Neural progenitor cell (in vitro differentiated cells): ENCODE measurements at regions not wholly inside any gene's neighbourhood (a gene's known extent, or its start where the extent isn't known, plus 50 kb on each side); places are given as distances from the start of the nearest gene placed in this dataset.

ENCODE experiments used
- DNase-seq: peaks from one replicate; pipeline ENCODE4 v3.0.0-alpha.2; 2016; ENCODE audit warnings: low spot score
- H2AFZ ChIP-seq: fragments of 200-600 bp; sonication (generic); replicated peaks from 2 replicates; pipeline ENCODE4 v1.6.1; 2016; ENCODE audit warnings: antibody characterized with exemption
- H3F3A ChIP-seq: fragments of 200-600 bp; sonication (generic); 2 replicates; pipeline ENCODE4 v1.6.1; 2016; ENCODE audit warnings: antibody characterized with exemption, low read depth
- H3K27ac ChIP-seq: fragments of 200-600 bp; sonication (generic); 2 replicates; pipeline ENCODE4 v1.5.1; 2016; ENCODE audit warnings: mild to moderate bottlenecking
- H3K27me3 ChIP-seq: fragments of 200-600 bp; sonication (generic); 2 replicates; pipeline ENCODE4 v1.6.1; 2016; ENCODE audit warnings: mild to moderate bottlenecking, moderate library complexity
- H3K36me3 ChIP-seq: fragments of 200-600 bp; sonication (generic); 2 replicates; pipeline ENCODE4 v1.5.1; 2016
- H3K4me1 ChIP-seq: fragments of 200-600 bp; sonication (generic); 2 replicates; pipeline ENCODE4 v1.6.1; 2016; ENCODE audit warnings: mixed run types
- H3K4me2 ChIP-seq: fragments of 200-600 bp; sonication (generic); 2 replicates; pipeline ENCODE4 v1.6.1; 2016
- H3K4me3 ChIP-seq: fragments of 200-600 bp; sonication (generic); 2 replicates; pipeline ENCODE4 v1.5.1; 2016
- H3K79me2 ChIP-seq: fragments of 200-600 bp; sonication (generic); 2 replicates; pipeline ENCODE4 v1.6.1; 2016; ENCODE audit warnings: low read depth
- H3K9ac ChIP-seq: fragments of 200-600 bp; sonication (generic); 2 replicates; pipeline ENCODE4 v1.6.1; 2016
- H3K9me3 ChIP-seq: fragments of 200-600 bp; sonication (generic); 2 replicates; pipeline ENCODE4 v1.5.1; 2016; ENCODE audit warnings: low read depth
- H4K20me1 ChIP-seq: fragments of 200-600 bp; sonication (generic); 2 replicates; pipeline ENCODE4 v1.6.1; 2016; ENCODE audit warnings: low read depth
- H3K27ac Mint-ChIP-seq: 3 replicates; pipeline ENCODE4 v1.8.0; 2021; ENCODE audit warnings: mixed read lengths
- H3K27me3 Mint-ChIP-seq: 2 replicates; pipeline ENCODE4 v1.8.0; 2022; ENCODE audit warnings: low read depth, mild to moderate bottlenecking, inconsistent platforms, moderate library complexity, mixed read lengths; ENCODE audit not compliant: insufficient read depth
- H3K36me3 Mint-ChIP-seq: 3 replicates; pipeline ENCODE4 v1.8.0; 2021; ENCODE audit warnings: mixed read lengths
- H3K4me1 Mint-ChIP-seq: 3 replicates; pipeline ENCODE4 v1.8.0; 2021; ENCODE audit warnings: mixed read lengths
- H3K4me3 Mint-ChIP-seq: 3 replicates; pipeline ENCODE4 v1.8.0; 2021; ENCODE audit warnings: mild to moderate bottlenecking, moderate library complexity, mixed read lengths
- H3K9me3 Mint-ChIP-seq: 3 replicates; pipeline ENCODE4 v1.8.0; 2020; ENCODE audit warnings: mixed read lengths
- CTCF ChIP-seq: fragments of 200-600 bp; sonication (generic); IDR thresholded peaks from 2 replicates; pipeline ENCODE4 v1.5.1; 2017; ENCODE audit warnings: antibody characterized with exemption, mild to moderate bottlenecking
- EZH2 ChIP-seq: fragments of 200-600 bp; sonication (generic); IDR thresholded peaks from 2 replicates; pipeline ENCODE4 v1.6.1; 2017; ENCODE audit warnings: antibody characterized with exemption, mild to moderate bottlenecking, moderate library complexity
- EZH2phosphoT487 ChIP-seq: fragments of 200-600 bp; sonication (generic); IDR thresholded peaks from 2 replicates; pipeline ENCODE4 v1.6.1; 2017; ENCODE audit warnings: antibody characterized with exemption

- DNase-seq: no peak
- H3K9ac ChIP-seq: no peak overlapping the region
- no peaks in the 10 kb centered on the region for H3K4me1 ChIP-seq
- no peaks in the 10 kb centered on the region for H3K27me3 ChIP-seq
- no peak overlapping the region for H3K4me2 ChIP-seq
- no peak overlapping the region for H3K27ac ChIP-seq
- H3K4me1 Mint-ChIP-seq: no peaks in the 10 kb centered on the region
- no peak overlapping the region for H2AFZ ChIP-seq
- H3F3A ChIP-seq: no peaks in the 10 kb centered on the region
- no peak overlapping the region for H3K27ac Mint-ChIP-seq
- H3K36me3 Mint-ChIP-seq: no peaks in the 10 kb centered on the region
- H3K9me3 ChIP-seq: no peaks in the 10 kb centered on the region
- H3K27me3 Mint-ChIP-seq: peaks cover 4% of the 10 kb centered on the region
- no peaks in the 10 kb centered on the region for H3K36me3 ChIP-seq
- TF ChIP-seq EZH2 (no peak), CTCF (no peak), EZH2phosphoT487 (no peak)
- no peak overlapping the region for H3K4me3 Mint-ChIP-seq
- no peak overlapping the region for H3K4me3 ChIP-seq
- H3K79me2 ChIP-seq: no peaks in the 10 kb centered on the region
- no peaks in the 10 kb centered on the region for H3K9me3 Mint-ChIP-seq
- H4K20me1 ChIP-seq: no peaks in the 10 kb centered on the region
Measured at GRCh38 chr5:103357636-103358035, 99.1 kb downstream of the MACIR start.

GRCh38 chr5:103356350-103357091, 98.0 kb downstream of the MACIR start:
- no peaks in the 10 kb centered on the region for H4K20me1 ChIP-seq
- DNase-seq: no peak
- no peak overlapping the region for H3K27ac ChIP-seq
- no peaks in the 10 kb centered on the region for H3K27me3 ChIP-seq
- peaks cover 4% of the 10 kb centered on the region for H3K27me3 Mint-ChIP-seq
- no peaks in the 10 kb centered on the region for H3K79me2 ChIP-seq
- H3F3A ChIP-seq: no peaks in the 10 kb centered on the region
- TF ChIP-seq EZH2: no peak
- TF ChIP-seq CTCF: no peak
- TF ChIP-seq EZH2phosphoT487: no peak
- H3K9me3 ChIP-seq: no peaks in the 10 kb centered on the region
- no peaks in the 10 kb centered on the region for H3K36me3 ChIP-seq
- H3K4me1 Mint-ChIP-seq: no peaks in the 10 kb centered on the region
- H3K4me1 ChIP-seq: no peaks in the 10 kb centered on the region
- no peak overlapping the region for H3K27ac Mint-ChIP-seq
- no peak overlapping the region for H2AFZ ChIP-seq
- no peak overlapping the region for H3K4me2 ChIP-seq
- no peaks in the 10 kb centered on the region for H3K9me3 Mint-ChIP-seq
- H3K36me3 Mint-ChIP-seq: no peaks in the 10 kb centered on the region
- H3K4me3 Mint-ChIP-seq: no peak overlapping the region
- H3K9ac ChIP-seq: no peak overlapping the region
- H3K4me3 ChIP-seq: no peak overlapping the region

GRCh38 chr5:103355579-103355978, 97.0 kb downstream of the MACIR start:
- H3K4me3 ChIP-seq: no peak overlapping the region
- no peaks in the 10 kb centered on the region for H3K27me3 ChIP-seq
- no peak overlapping the region for H3K27ac ChIP-seq
- Mint-ChIP-seq H3K36me3 (no peaks in the 10 kb centered on the region), H3K4me1 (no peaks in the 10 kb centered on the region), H3K27me3 (peaks cover 4% of the 10 kb centered on the region), H3K4me3 (no peak overlapping the region), H3K9me3 (no peaks in the 10 kb centered on the region), H3K27ac (no peak overlapping the region)
- no peaks in the 10 kb centered on the region for H3F3A ChIP-seq
- H3K36me3 ChIP-seq: no peaks in the 10 kb centered on the region
- no peaks in the 10 kb centered on the region for H3K9me3 ChIP-seq
- TF ChIP-seq CTCF (no peak), EZH2phosphoT487 (no peak), EZH2 (no peak)
- peak overlapping the region; percentile 6 for H2AFZ ChIP-seq
- no peak overlapping the region for H3K4me2 ChIP-seq
- H3K9ac ChIP-seq: no peak overlapping the region
- H3K4me1 ChIP-seq: no peaks in the 10 kb centered on the region
- H3K79me2 ChIP-seq: no peaks in the 10 kb centered on the region
- no peak for DNase-seq
- H4K20me1 ChIP-seq: no peaks in the 10 kb centered on the region
